ENCODE measurements at regions not wholly inside any gene's neighbourhood (a gene's known extent, or its start where the extent isn't known, plus 50 kb on each side); places are given as distances from the start of the nearest gene placed in this dataset.

GRCh38 chr7:124191713-124192112 is 158.8 kb upstream of the TMEM229A start:
- Histone ChIP-seq H3K18ac (ENCODE audit: insufficient read length, low read depth, low read length) (no peak overlapping the region), H3K4me1 (ENCODE audit: insufficient read depth, low read length) (no peaks in the 10 kb centered on the region; the same call in 1 of the 2 replicates), H3K9me3 (ENCODE audit: control insufficient read depth, low read depth, low read length) (no peaks in the 10 kb centered on the region), H4K8ac (replicated peaks; ENCODE audit: insufficient read length, low read depth, low read length) (no peak overlapping the region), H3K27me3 (ENCODE audit: insufficient read depth, low read length) (no peaks in the 10 kb centered on the region), H3K23me2 (ENCODE audit: insufficient read length, low read depth, low read length, poor library complexity, severe bottlenecking) (no peaks in the 10 kb centered on the region), H3K23ac (ENCODE audit: insufficient read length, low read depth, low read length) (no peak overlapping the region), H2BK12ac (ENCODE audit: insufficient read length, low read depth, low read length) (no peak overlapping the region), H2BK15ac (ENCODE audit: low read depth, low read length) (no peak overlapping the region), H4K5ac (ENCODE audit: insufficient read length, low read depth, low read length) (no peak overlapping the region), H3K9ac (ENCODE audit: extremely low read depth, insufficient read length, low read length) (no peak overlapping the region), H4K20me1 (ENCODE audit: control insufficient read depth, insufficient read depth, insufficient read length) (no peaks in the 10 kb centered on the region), H3K14ac (ENCODE audit: insufficient read depth, low read length) (no peak overlapping the region), H2BK20ac (ENCODE audit: low read depth, low read length, poor library complexity, severe bottlenecking) (no peak overlapping the region), H2AFZ (ENCODE audit: low read length) (no peak overlapping the region), H4K91ac (ENCODE audit: insufficient read length, low read depth, low read length) (no peak overlapping the region), H2BK5ac (ENCODE audit: insufficient read length, low read length) (no peak overlapping the region), H3T11ph (ENCODE audit: low read length) (no peak overlapping the region), H3K4me2 (ENCODE audit: insufficient read depth, insufficient read length, low read length) (no peak overlapping the region), H2AK5ac (ENCODE audit: insufficient read length, low read length) (no peak overlapping the region), H2BK120ac (ENCODE audit: low read depth, low read length, poor library complexity, severe bottlenecking) (no peak overlapping the region), H3K4ac (ENCODE audit: low read depth, low read length) (no peak overlapping the region), H3K56ac (ENCODE audit: insufficient read length, low read depth, low read length) (no peak overlapping the region), H3K79me2 (ENCODE audit: insufficient read depth, low read length) (no peaks in the 10 kb centered on the region), H3K27ac (ENCODE audit: insufficient read length, low read depth, low read length) (no peak overlapping the region), H3K79me1 (ENCODE audit: insufficient read depth, low read depth, low read length, poor library complexity, severe bottlenecking) (no peaks in the 10 kb centered on the region)
- no peak for DNase-seq
- Mint-ChIP-seq H3K27me3 (ENCODE audit: low read depth) (no peaks in the 10 kb centered on the region), H3K36me3 (ENCODE audit: insufficient read depth in 1 of 3, low read depth in 3 of 3) (no peaks in the 10 kb centered on the region), H3K9me3 (no peaks in the 10 kb centered on the region), H3K27ac (no peak overlapping the region), H3K4me3 (no peak overlapping the region), H3K4me1 (peaks cover 21 to 34% of the 10 kb centered on the region in 2 experiments)
- no CpG with 5 or more reads among the region's 1 CpG for WGBS (ENCODE audit: extremely low coverage, insufficient read length, low lambda C conversion rate)
- TF ChIP-seq CTCF (conservative IDR thresholded peaks at IDR 0.05): no peak

All from H9 (cell line).